HT1080 (cell line): ENCODE measurements at regions not wholly inside any gene's neighbourhood (a gene's known extent, or its start where the extent isn't known, plus 50 kb on each side); places are given as distances from the start of the nearest gene placed in this dataset.
A peak's percentile ranks its signal among the peaks of the same experiment; 100 is the strongest.
"Not testable (repeated sequence)": the region's sequence is repeated elsewhere in the genome, so short reads cannot be mapped to it uniquely, and the experiment has no call there.

Source experiments
- DNase-seq: peaks from one replicate; pipeline ENCODE4 v3.0.0-alpha.2; 2015; ENCODE audit warnings: low read depth

DNA sequence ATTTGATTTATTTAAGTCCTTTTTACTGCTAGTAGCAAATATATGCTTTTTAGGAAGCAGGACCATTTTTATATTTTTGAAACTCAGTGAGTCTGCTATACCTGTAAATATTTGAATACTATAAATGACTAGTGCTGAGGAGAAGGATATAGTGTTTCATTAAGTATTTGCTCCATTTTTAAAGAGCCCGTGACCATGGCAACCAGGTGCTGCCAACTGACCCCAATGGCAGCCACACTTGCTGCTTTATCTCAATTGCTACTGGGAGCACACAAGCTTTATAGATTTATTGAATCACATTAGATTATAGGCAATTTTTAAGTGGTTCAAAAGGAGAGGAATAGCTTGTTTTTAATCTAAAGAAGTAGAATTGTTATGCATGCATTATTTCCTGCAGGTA, 142.0 kb downstream of the SCG2 start:
- peak; percentile 4 for DNase-seq

- peak; percentile 90 for DNase-seq
These were observed 141.4 kb downstream of the SCG2 start for GRCh38 chr2:223460774-223461211.

DNA sequence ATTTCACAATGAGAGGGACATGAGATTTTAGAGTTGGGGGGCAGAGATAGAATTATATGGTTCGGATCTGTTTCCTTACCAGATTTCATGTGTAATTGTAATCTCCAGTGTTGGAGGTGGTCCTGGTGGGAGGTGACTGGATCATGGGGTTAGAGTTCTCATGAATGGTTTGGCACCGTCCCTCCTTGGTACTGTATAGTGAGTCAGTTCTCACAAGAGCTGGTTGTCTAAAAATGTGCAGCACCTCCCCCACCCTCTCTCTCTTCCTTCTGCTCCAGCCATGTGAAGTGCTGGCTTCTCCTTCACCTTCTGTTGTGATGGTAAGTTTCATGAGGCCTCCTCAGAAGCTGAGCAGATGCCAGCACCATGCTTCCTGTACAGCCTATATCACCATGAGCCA, 138.1 kb downstream of the SCG2 start:
- DNase-seq = peak; percentile 37

- DNase-seq = peak; percentile 95
These were observed 136.4 kb downstream of the SCG2 start for GRCh38 chr2:223465793-223466192.

DNA sequence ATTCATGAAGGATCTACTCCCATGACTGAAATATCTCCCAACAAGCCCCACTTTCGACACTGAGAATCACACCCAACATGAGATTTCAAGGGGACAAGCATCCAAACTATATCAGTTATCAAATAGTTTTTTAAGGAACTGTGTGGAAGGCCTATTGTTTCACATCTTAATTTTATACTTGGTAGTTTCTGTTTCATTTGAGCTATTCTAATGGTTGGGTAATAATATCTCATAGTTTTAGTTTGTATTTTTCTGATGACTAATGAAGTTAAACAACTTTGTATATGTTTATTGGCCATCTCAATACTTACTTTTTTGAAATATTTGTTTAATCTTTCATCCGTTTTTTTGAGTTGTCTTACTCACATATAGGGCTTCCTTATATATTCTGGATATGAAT, 135.0 kb downstream of the SCG2 start:
- no peak for DNase-seq

GRCh38 chr2:223469270-223470046, 132.7 kb downstream of the SCG2 start:
- peak; percentile 78 for DNase-seq

DNA sequence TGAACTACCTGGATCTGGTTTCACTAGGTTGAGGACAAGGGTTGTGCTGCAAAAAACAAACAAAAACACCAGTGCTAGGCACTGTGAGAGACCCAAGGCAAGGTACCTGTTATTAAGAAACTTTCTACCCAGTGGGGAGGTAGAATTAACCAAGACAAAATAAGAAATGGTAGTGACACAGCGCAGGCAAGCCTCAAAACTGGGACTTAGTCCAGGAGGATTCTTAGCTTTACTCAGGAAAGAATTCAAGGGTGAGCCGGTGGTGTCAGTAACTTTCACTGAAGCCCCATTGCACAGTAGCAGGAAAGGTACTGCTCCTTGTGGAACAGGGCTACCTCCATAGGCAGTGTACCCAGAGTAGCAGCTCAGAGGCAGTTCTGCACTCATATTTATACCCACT, 131.6 kb downstream of the SCG2 start:
- no peak for DNase-seq

- no peak for DNase-seq
These were observed 129.4 kb downstream of the SCG2 start for GRCh38 chr2:223472771-223473170.

DNA sequence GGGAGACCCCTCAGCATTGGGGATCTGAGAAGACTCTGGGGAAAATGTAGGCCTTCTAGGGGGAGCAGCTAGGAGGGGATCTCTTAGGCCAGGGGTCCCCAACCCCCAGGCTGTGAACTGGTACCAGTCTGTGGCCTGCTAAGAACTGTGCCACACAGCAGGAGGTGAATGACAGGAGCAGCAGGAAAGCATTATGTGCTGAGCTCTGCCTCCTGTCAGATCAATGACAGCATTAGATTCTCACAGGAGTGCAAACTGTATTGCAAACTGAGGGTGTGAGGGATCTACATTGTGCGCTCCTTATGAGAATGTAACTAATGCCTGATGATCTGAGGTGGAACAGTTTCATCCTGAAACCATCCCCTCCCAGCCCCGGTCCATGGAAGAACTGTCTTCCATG, 127.3 kb downstream of the SCG2 start:
- DNase-seq = no peak

- DNase-seq = no peak
These were observed 126.3 kb downstream of the SCG2 start for GRCh38 chr2:223475901-223476300.

GRCh38 chr2:223477318-223477717, 124.8 kb downstream of the SCG2 start:
- DNase-seq = no peak

DNA sequence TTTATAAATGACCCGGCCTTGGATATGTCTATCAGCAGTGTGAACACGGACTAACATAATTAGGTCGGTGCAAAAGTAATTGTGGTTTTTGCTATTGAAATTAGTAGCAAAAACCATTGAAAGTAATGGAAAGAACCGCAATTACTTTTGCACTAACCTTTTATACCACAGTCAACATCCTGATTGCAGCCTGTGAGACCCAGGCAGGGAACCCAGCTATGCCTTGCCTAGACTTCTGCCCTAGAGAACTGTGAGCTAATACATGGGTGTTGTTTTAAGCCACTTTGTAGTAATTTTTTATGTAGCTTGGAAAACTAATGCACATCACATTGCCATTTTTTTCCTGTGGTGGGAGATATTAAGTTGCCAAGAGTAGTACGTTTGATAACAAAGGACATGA, 120.7 kb downstream of the SCG2 start:
- no peak for DNase-seq

- no peak for DNase-seq
These were observed 115.4 kb downstream of the SCG2 start for GRCh38 chr2:223486751-223487150.

- DNase-seq = no peak
These were observed 114.8 kb downstream of the SCG2 start for GRCh38 chr2:223487214-223487846.

GRCh38 chr2:223488814-223489213, 113.3 kb downstream of the SCG2 start:
- DNase-seq = peak; percentile 50

DNA sequence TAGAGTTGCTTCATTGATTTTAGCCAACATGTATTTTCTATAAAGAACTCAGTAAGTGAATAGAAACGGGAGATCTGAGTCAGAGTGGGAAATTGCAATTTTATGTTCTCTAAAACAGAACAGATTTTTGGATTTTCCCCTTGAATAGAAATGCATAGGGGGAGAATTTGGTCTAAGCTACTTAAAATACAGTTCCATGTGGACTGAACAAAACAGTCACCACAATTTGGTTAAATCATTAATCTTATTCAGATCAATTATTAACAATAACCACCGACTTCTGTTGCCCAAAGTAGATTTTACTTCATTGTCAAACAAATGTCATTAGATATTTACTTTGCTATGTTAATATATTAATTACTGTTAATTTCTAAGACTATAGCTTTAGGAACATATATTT, 107.7 kb downstream of the SCG2 start:
- DNase-seq = no peak

DNA sequence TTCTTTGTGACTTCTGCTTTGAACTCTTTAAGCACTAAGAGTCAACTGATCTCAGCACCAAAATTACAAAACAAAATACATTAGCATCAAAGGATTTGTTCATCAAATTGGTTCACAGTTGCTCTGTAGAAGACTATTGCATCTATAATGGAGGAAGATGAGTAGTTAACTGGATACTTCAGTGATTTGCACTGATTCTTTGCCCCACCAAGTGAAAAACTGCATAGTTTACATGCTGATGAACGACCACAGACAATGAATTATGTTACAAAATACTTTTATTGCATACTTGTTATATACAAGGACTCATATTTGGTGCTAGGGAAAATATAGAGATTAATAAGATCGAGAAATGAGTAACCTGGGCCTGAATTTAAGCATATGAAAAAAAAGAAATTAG, 107.2 kb downstream of the SCG2 start:
- no peak for DNase-seq

GRCh38 chr2:223496853-223497252, 105.3 kb downstream of the SCG2 start:
- not testable (repeated sequence) for DNase-seq

DNA sequence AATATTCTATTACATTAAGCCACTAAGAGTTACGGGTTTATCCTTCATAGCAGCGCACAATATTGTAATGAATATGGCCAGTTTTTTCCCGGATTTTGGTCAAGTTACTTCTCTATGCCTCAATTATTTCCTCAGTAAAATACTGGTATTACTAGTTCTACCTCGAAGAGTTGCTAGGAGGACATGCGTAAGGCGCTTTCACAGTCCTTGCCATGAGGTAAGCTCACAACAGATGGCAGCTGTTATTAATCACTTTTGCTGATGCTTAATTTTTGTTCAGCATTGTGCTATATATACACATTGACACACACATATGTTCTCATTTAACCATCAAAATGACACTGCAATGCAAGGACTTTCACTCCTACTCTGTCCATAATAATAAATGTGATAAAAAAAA, 101.5 kb downstream of the SCG2 start:
- DNase-seq = no peak

DNA sequence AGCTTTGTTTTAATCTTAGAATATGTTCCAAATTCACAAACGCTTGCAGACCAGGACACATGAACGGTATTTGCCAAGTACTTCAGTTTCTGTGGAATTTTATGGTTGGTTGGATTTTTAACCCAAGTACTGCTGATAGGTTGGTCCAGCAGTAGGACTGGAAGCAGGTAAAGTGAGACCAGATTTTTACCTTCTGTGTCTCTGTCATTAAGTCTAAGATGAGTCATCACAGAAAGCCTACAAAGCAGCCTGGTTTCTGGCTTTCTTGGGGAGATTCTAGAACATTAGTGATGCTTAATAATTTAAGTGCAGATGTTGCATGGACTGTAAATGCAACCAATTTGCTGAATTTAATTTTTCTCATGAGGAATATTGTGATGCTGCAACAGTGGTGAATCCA, 100.5 kb downstream of the SCG2 start:
- DNase-seq = no peak

DNA sequence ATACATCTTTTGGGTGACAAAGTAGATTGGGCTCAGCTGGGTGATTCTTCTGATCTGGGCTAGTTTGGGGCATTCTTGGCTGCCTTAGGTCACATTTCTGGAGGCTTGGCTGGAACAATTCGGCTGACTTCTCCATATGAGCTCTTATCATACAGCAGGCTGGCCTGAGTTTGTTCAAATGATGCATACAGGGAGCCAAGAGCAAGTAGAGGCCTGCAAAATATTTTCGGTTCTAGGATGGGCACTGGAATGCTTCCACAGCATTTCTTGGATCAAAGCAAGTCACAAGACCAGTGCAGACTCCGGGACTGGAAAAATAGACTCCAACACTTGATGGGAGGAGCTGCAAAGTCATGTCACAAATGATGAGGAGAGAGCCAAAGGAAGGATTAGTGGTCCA, 98.4 kb downstream of the SCG2 start:
- DNase-seq = no peak

DNA sequence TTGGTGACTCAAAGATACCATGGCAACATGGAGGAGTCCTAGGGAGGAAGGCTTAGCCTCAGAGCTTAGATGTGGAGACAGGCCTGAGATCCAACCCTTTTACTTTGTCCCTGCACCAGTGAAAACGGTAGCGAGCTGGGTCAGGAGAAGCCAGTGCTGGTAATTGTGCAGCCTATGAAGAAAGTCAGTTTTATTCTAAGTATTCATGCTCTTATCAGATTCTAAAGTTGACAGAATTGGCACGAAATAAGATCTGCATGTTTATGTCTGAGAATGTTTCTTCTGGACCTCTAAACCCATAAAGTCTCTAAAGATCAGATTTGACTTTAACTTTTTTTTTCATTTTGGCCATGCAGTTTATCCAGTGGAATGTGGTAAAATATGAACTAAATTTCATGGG, 93.8 kb downstream of the SCG2 start:
- no peak for DNase-seq

GRCh38 chr2:223510713-223511112, 91.4 kb downstream of the SCG2 start:
- no peak for DNase-seq
